Right renal pelvis (tissue), 4 donors: ENCODE measurements at regions not wholly inside any gene's neighbourhood (a gene's known extent, or its start where the extent isn't known, plus 50 kb on each side); places are given as distances from the start of the nearest gene placed in this dataset.

Experiments
- DNase-seq, 4 donors: peaks; one replicate each; pipeline ENCODE4 v3.0.0-alpha.2; 2013; ENCODE audit warnings: low read depth in 4 of 4, low spot score in 3 of 4, missing footprints in 1 of 4

- DNase-seq = no peak
Observed at GRCh38 chr13:78428646-78429045, 174.7 kb downstream of the POU4F1 start.

GRCh38 chr13:78426183-78426582 lies 177.2 kb downstream of the POU4F1 start:
- no peak for DNase-seq

DNA sequence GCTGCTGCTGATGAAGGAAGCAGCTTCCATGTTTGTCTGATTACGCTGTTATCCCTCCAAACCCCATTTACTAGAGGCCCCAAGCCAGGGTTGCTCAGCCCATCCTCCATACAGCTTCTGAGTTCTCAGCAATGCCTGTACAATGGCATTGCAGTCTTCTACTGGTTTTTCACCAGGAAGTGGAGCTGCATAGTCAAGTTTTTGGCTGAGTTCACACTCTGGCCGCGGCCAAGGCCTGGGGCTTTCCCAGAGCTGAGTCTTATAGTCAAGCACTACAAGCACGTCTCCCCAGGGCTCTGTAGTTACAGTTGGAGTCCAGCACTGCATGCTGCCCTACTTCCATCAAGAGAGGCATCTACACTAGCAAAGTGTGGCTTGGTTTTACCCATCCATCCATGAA lies 182.5 kb downstream of the POU4F1 start:
- DNase-seq = no peak

DNA sequence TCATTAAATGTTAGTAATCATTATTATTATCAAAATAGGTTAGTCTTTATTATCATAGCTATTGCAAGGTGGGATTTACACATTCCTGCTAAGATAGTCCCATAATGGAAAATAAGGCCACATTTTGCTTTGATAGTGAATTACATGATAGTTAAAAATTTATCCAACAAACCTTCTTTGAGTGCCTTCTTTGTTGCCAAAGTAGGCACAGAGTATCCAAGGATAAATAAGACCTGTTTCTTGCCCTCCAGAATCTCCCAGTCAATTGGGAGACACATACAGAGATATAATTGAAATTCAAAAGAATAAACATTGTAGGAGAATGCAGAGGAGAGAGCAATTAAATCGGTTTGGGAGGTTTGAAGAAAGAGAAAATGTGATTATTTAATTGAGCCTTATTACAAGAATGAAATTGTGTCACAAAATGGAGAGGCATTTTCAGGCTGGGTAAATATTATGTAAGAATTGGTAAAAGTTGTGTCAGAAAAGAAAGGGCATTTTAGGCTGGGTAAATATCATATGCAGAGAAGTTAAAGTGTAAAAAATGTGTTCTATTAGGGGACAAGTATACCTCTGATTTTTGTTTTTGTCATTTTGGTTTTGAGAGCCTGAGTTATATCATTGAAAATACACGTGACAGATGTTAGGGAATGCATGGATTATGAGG lies 189.3 kb downstream of the POU4F1 start:
- DNase-seq = no peak

- no peak for DNase-seq
Observed at GRCh38 chr13:78410847-78411246, 192.5 kb downstream of the POU4F1 start.

DNA sequence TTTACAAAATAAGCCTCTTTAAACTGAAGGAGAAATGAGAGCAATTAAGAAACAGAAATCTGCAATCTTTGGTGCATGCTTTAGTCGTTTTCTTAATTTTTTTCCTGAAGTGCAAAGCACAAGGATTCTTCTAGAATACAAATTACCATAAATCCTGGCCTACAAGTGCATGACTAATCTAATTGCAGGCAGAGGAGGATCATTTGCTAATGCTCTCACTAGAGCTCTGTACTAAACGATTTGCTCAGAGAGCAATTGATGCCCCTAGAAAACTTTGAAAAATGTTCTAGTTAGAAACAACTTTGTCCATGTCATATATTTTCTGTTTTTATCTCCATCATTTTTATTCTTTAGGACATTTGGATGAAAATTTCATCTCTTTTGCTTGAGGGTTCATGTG lies 193.2 kb downstream of the POU4F1 start:
- no peak for DNase-seq

DNA sequence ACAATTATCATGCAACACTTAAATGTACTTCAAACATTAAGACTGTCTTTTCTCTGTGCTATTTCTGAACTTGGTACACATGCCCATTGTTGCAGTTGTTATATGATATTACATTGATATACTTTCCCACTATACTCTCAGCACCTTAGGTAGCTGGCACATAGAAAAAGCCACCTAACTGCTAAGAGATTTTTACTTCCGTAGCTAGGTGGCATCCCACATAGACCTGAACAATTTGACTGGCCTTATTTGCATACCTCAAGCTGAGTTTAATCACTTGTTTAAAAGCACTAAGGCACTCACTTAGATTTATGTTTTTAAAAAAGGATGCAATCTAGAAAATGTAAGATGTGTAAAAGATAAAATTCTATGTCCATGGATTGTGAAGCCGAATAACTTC lies 194.2 kb downstream of the POU4F1 start:
- no peak for DNase-seq

DNA sequence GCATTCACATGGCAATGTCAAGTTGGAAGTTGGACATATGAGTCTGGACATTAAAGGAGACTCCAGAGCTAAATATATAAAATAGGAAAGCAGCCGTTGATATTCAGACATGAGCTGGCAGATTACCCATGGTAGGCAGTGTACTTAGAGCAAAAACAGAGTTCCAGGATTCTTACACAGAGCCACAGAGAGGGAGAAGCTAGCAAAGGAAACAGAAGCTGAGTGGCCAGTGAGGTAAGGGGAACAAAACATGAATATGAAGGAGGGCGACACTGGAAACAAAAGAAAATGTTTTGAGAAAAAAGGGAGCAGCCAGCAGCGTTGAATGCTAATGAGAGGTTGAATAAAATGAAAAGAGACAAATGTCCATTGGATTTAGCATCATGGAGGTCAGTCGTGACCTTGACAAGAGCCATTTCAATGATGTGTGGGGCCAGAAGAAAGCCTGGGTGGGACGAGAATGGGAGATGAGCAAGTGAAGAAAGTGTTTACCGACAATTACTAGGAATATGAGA lies 198.4 kb downstream of the POU4F1 start:
- no peak for DNase-seq

DNA sequence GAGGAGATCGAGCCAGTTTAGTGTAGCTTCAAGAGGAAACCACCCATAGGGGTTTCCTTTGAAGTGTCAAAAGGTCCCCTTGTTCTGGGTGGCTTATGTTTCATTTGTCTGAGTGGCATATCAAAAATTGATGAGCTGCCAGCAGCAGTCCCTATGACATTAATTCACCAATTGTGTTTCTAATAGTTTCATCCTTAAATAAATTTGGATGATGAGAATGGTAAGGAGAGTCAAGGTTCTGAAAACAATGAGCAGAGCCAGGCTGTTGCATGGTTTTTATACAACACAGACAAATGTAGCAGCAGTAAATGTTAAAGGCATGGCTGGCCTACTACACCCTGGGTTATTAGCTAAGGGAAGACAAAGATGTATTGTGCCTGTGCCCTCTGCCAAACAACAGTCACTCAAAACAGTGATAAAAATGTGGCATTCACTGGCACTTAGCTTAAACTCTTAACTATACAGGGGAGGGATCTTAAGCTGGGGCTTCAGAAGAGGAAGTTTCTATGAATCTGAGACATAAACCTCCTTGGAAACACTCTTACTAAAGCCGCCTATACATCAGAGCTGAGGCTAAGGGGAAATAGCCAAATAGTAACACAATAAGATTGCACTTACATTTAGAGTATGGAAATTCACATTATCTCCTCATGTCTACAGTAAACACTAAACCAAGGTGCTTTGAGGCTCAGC lies 200.5 kb downstream of the POU4F1 start:
- no peak for DNase-seq

DNA sequence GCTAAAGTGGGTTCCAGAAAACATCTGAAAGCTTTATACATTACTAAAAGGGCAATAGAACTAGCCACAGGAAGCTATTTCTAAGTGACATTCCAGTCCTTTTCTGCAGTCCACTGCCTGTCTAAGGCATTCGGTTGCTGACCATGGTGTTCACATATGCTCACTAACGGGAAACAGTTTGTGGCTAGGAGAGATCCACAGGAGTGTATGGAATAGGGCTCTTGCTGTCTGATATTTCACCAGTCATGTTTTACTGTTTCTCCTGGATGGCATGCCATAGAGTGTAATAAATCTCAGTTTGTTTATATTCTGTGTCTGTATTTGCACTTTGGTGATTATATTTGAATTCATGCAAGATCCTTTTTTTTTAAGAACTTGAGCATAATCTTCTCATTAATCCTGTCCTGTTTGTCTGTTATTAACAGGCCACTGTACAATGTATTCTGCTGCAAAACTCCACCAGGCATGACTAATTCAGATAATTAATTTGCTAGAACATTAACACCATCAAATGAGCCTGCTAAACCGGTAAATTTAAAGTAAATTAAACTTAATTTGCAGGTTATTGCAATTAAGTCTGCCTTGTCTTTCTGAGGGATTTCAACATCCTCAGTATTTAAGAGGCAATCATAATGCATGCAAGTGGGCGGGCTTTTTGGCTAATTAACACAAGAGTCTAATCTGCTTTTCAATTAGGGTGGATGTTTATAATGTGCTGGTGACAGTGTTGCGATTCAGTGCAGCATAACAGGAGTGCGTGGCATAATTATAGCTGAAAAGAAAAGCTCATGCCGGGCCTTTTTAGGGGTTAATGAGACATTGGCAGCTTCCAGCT lies 201.3 kb downstream of the POU4F1 start:
- no peak for DNase-seq

DNA sequence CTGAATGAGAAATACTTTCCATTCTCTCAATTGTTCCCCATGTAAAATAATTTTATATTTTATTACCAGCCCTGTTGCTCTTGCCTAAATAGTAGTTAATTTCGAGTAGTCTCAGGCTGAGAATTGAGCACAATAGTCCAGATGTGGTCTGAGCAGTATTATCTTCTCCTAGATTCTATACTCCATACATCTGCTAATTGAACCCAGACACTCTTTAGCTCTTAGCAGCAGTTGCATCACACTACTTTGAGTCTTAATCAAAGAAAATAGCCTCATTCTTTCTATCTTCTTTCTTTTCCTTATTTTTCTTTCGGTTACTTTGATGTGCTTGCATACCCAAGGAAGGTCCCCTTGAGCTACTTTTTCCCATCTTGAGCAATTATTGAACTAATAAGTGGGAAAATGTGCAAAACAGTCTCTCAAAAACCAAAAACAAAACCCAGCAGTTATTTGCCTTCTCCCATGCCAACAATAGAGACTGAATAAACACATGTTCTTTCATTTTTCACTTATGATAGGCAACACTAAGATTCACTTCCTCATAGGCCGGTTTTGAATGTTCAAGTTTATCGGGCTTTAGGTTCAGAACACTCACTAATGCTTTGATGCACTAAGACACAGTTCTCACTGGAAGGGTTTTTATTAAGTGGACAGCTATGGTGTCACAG lies 204.5 kb downstream of the POU4F1 start:
- no peak for DNase-seq

GRCh38 chr13:78393286-78394142 lies 209.8 kb downstream of the POU4F1 start:
- DNase-seq = no peak

DNA sequence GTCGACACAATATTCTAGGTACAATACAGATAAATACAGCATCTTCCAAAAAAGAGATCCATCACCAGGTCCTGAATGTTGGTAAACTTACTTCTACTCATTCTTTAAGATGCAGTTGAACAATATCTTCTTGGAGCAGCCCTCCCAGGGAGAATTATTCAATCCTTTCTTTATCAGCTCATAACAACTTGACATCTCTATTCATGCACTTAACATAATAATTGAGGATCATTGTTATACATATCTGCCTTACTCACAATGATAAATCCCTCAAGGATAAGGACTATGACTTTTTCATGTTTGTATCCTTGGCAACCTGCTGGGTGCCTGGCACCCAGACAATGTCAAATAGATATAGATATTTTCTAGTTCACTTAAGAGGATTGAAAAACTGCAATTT lies 219.5 kb downstream of the POU4F1 start:
- DNase-seq = no peak

DNA sequence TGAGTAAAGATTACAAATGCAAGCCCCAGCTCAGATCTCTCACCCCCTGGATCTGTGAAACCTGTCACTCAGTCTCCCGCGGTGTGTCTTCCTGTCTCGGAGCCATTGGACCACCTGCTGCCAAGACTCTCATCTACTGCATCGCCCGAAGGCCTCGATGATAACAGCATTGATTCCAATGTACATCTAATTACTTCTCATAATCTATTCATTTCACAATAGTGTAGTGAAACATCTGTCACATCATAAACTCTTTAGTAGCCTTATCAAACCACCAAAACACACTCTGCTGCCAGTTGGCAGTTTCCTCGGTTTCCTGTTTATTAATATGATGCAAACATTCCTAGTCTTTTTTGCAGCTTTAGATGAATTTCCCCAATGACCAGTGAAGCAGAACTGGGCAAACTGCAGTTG lies 220.3 kb downstream of the POU4F1 start:
- DNase-seq = no peak

- DNase-seq = no peak
Observed at GRCh38 chr13:78382491-78382890, 220.9 kb downstream of the POU4F1 start.

GRCh38 chr13:78376822-78377221 lies 226.5 kb downstream of the POU4F1 start:
- no peak for DNase-seq

- no peak for DNase-seq
Observed at GRCh38 chr13:78376033-78376432, 227.3 kb downstream of the POU4F1 start.

GRCh38 chr13:78372581-78372980 lies 230.8 kb downstream of the POU4F1 start:
- no peak for DNase-seq

- no peak for DNase-seq
Observed at GRCh38 chr13:78370231-78370630, 233.1 kb downstream of the POU4F1 start.

DNA sequence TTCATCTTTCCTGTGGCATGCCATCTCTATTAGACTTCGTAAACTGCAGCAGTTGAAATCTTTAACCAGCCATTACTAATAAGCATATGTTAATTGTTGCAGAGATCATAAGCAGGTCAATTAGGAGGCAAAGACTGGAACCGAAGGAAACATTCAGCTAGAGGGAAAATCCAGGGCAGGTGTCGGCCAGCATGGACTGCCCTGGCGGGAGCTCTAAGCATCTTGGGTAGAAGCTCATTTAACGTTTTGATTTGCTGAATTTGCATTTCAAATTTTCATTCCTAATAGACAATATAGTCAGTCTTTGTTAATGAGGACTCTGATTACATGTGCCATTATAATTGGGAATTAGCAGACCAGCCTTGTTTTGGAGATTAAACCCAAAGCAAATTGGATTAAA lies 238.6 kb downstream of the POU4F1 start:
- no peak for DNase-seq
